IPS-18a (cell line): ENCODE measurements at regions not wholly inside any gene's neighbourhood (a gene's known extent, or its start where the extent isn't known, plus 50 kb on each side); places are given as distances from the start of the nearest gene placed in this dataset.

Source experiments
- H3K27ac ChIP-seq: one replicate; pipeline ENCODE4 v1.5.1; 2013; ENCODE audit warnings: low read length
- H3K27me3 ChIP-seq: one replicate; pipeline ENCODE4 v1.6.1; 2013; ENCODE audit warnings: mild to moderate bottlenecking, low read length; ENCODE audit not compliant: control insufficient read depth, insufficient read depth
- H3K36me3 ChIP-seq: one replicate; pipeline ENCODE4 v1.6.1; 2013; ENCODE audit warnings: low read depth, low read length; ENCODE audit not compliant: control insufficient read depth
- H3K4me1 ChIP-seq: one replicate; pipeline ENCODE4 v1.6.1; 2013; ENCODE audit warnings: low read depth, low read length; ENCODE audit not compliant: control insufficient read depth
- H3K4me3 ChIP-seq: one replicate; pipeline ENCODE4 v1.5.1; 2013; ENCODE audit warnings: low read length
- H3K9ac ChIP-seq: one replicate; pipeline ENCODE4 v1.6.1; 2013; ENCODE audit warnings: mild to moderate bottlenecking, low read length, moderate library complexity
- H3K9me3 ChIP-seq: one replicate; pipeline ENCODE4 v1.6.1; 2013; ENCODE audit warnings: low read depth, low read length; ENCODE audit not compliant: control insufficient read depth

GRCh38 chr1:219771080-219771479 lies 157.3 kb downstream of the SLC30A10 start:
- H3K9me3 ChIP-seq, result no peaks in the 10 kb centered on the region
- H3K4me3 ChIP-seq, result no peak overlapping the region
- H3K4me1 ChIP-seq, result no peaks in the 10 kb centered on the region
- no peaks in the 10 kb centered on the region for H3K27me3 ChIP-seq
- no peak overlapping the region for H3K9ac ChIP-seq
- H3K36me3 ChIP-seq, result no peaks in the 10 kb centered on the region
- H3K27ac ChIP-seq, result no peak overlapping the region

GRCh38 chr1:219763321-219763720 lies 150.4 kb upstream of the ZC3H11B start:
- Histone ChIP-seq H3K9me3 (no peaks in the 10 kb centered on the region), H3K27ac (no peak overlapping the region), H3K4me3 (no peak overlapping the region), H3K4me1 (no peaks in the 10 kb centered on the region), H3K36me3 (no peaks in the 10 kb centered on the region), H3K9ac (no peak overlapping the region), H3K27me3 (no peaks in the 10 kb centered on the region)

DNA sequence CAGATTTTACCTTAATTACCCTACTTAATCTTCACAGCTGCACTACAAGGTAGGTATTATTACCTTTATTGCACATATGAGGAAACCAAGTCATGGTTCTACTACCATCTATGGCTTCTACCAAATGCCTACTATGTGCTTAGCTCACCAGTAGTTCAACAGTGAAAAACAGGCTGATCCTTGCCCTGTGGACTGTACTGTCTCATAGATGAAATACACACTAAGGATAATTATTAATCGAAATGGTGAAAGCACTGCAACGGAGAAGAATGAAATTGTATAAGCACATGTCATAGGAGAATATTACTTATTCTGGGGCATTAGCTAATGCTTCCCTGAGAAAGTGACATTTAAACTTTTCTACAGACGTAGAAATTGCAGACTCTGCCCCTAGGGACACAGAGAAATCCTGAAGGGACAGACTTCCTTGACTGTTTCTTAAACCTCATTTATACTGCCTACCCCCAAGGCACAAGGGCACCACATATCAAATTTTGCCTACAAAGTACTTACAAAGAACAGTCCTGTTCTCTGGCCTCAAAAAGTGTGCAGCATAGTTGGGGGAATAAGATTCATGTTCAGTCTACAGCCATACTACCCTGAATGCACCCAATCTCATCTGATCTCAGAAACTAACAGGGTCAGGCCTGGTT lies 148.4 kb upstream of the ZC3H11B start:
- H3K9me3 ChIP-seq, result no peaks in the 10 kb centered on the region

GRCh38 chr1:219759095-219759494 lies 146.2 kb upstream of the ZC3H11B start:
- no peak overlapping the region for H3K27ac ChIP-seq
- H3K9ac ChIP-seq, result no peak overlapping the region
- no peaks in the 10 kb centered on the region for H3K9me3 ChIP-seq
- H3K36me3 ChIP-seq, result no peaks in the 10 kb centered on the region
- H3K27me3 ChIP-seq, result no peaks in the 10 kb centered on the region
- H3K4me3 ChIP-seq, result no peak overlapping the region
- no peaks in the 10 kb centered on the region for H3K4me1 ChIP-seq

More for the DNA sequence above, 148.4 kb upstream of the ZC3H11B start:
- Histone ChIP-seq H3K36me3 (no peaks in the 10 kb centered on the region), H3K9ac (no peak overlapping the region), H3K27me3 (no peaks in the 10 kb centered on the region), H3K4me3 (no peak overlapping the region), H3K4me1 (no peaks in the 10 kb centered on the region), H3K27ac (no peak overlapping the region)

DNA sequence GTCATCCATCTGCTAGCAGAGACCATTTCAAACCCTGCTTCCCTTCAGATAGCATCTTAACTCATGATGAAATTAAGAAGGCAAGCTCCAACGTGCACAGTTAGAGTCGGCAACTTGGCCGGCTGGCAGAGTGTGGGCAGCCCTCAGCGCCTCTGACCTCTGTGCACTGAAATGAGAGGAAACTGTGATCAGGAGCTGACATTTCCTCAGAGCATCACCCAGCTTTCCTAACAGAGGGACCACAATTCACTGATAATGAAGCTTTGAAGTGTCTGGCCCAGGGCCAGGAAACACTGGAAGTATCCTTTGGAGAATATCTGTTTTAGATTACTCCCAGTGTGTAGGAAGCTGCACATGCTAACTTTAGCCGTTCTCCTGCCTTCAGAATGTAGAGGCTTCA lies 145.0 kb upstream of the ZC3H11B start:
- Histone ChIP-seq H3K27me3 (no peaks in the 10 kb centered on the region), H3K4me3 (no peak overlapping the region), H3K36me3 (no peaks in the 10 kb centered on the region), H3K27ac (no peak overlapping the region), H3K9ac (no peak overlapping the region), H3K4me1 (no peaks in the 10 kb centered on the region), H3K9me3 (no peaks in the 10 kb centered on the region)

- Histone ChIP-seq H3K4me1 (no peaks in the 10 kb centered on the region), H3K9me3 (no peaks in the 10 kb centered on the region), H3K36me3 (no peaks in the 10 kb centered on the region), H3K27me3 (no peaks in the 10 kb centered on the region), H3K9ac (no peak overlapping the region), H3K4me3 (no peak overlapping the region), H3K27ac (no peak overlapping the region)
Measured at GRCh38 chr1:219755234-219755633, 142.3 kb upstream of the ZC3H11B start.

- no peaks in the 10 kb centered on the region for H3K9me3 ChIP-seq
- H3K4me3 ChIP-seq, result no peak overlapping the region
- H3K9ac ChIP-seq, result no peak overlapping the region
- no peaks in the 10 kb centered on the region for H3K27me3 ChIP-seq
- H3K4me1 ChIP-seq, result no peaks in the 10 kb centered on the region
- no peak overlapping the region for H3K27ac ChIP-seq
- H3K36me3 ChIP-seq, result no peaks in the 10 kb centered on the region
Measured at GRCh38 chr1:219754767-219755166, 141.9 kb upstream of the ZC3H11B start.

DNA sequence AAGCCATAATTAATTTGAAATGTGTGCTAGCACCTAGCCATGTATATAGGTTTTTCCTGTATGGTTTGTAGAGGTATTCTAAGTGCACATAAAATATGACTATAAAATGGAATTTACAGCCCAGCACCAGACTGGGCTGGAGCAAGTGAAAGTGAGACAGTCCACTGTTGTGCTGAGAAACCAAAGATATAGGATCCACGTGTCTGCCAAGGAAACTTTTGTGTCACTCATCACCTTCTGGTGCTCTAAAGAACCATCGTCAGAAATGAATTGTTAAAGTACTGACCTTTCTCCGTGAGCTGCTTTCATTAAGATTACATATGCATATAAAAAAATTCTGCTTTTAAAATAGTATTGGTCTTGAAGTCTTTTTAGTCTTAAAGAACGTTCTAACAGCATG lies 141.0 kb upstream of the ZC3H11B start:
- Histone ChIP-seq H3K9ac (no peak overlapping the region), H3K27me3 (no peaks in the 10 kb centered on the region), H3K36me3 (no peaks in the 10 kb centered on the region), H3K9me3 (no peaks in the 10 kb centered on the region), H3K4me1 (no peaks in the 10 kb centered on the region), H3K27ac (no peak overlapping the region), H3K4me3 (no peak overlapping the region)

DNA sequence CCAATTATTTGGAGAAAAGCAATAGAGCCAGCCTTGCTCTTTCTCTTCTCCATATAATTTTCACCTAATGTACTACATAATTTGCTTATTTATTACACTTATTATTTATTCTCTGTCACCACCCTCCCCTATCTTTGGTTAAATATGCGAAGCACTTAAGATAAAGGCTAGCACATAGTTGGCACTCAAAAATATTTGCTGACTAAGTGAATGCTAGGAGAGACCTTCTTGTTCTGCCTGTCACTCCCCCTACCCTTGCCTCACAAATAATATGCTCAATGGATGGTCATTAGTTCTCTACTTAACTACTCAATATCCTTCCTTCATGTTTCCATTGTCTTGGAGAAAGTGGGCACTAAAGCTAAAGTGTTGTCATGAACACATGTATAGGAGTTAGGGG lies 139.7 kb upstream of the ZC3H11B start:
- Histone ChIP-seq H3K4me1 (no peaks in the 10 kb centered on the region), H3K4me3 (no peak overlapping the region), H3K9me3 (no peaks in the 10 kb centered on the region), H3K9ac (no peak overlapping the region), H3K27me3 (no peaks in the 10 kb centered on the region), H3K36me3 (no peaks in the 10 kb centered on the region), H3K27ac (no peak overlapping the region)

GRCh38 chr1:219751870-219752507 lies 139.1 kb upstream of the ZC3H11B start:
- Histone ChIP-seq H3K4me1 (no peaks in the 10 kb centered on the region), H3K36me3 (no peaks in the 10 kb centered on the region)

GRCh38 chr1:219749370-219749769 lies 136.5 kb upstream of the ZC3H11B start:
- Histone ChIP-seq H3K9ac (no peak overlapping the region), H3K36me3 (no peaks in the 10 kb centered on the region), H3K4me3 (no peak overlapping the region), H3K27ac (no peak overlapping the region), H3K9me3 (no peaks in the 10 kb centered on the region), H3K4me1 (no peaks in the 10 kb centered on the region), H3K27me3 (no peaks in the 10 kb centered on the region)

More at GRCh38 chr1:219751870-219752507, 139.1 kb upstream of the ZC3H11B start:
- Histone ChIP-seq H3K4me3 (no peak overlapping the region), H3K9me3 (no peaks in the 10 kb centered on the region), H3K27me3 (no peaks in the 10 kb centered on the region), H3K9ac (no peak overlapping the region), H3K27ac (no peak overlapping the region)

GRCh38 chr1:219746141-219746540 lies 133.2 kb upstream of the ZC3H11B start:
- Histone ChIP-seq H3K36me3 (no peaks in the 10 kb centered on the region), H3K4me1 (no peaks in the 10 kb centered on the region), H3K27me3 (no peaks in the 10 kb centered on the region)

More at GRCh38 chr1:219746141-219746540, 133.2 kb upstream of the ZC3H11B start:
- no peak overlapping the region for H3K9ac ChIP-seq
- no peak overlapping the region for H3K27ac ChIP-seq
- H3K4me3 ChIP-seq, result no peak overlapping the region
- H3K9me3 ChIP-seq, result no peaks in the 10 kb centered on the region
